Activated CD4-positive, alpha-beta T cell treated with anti-CD3 and anti-CD28 coated beads for 24 hours (primary cell): ENCODE measurements at regions not wholly inside any gene's neighbourhood (a gene's known extent, or its start where the extent isn't known, plus 50 kb on each side); places are given as distances from the start of the nearest gene placed in this dataset.
"Not testable (repeated sequence)": the region's sequence is repeated elsewhere in the genome, so short reads cannot be mapped to it uniquely, and the experiment has no call there.

Experiments used
- DNase-seq, 2 donors: peaks; one replicate each; pipeline ENCODE4 v3.0.0-alpha.2; 2020; ENCODE audit warnings: low read depth in 2 of 2

GRCh38 chr11:103584720-103585119 is 451.7 kb upstream of the DDI1 start:
- DNase-seq = no peak

GRCh38 chr11:103585401-103585800 is 451.0 kb upstream of the DDI1 start:
- no peak for DNase-seq

GRCh38 chr11:103585911-103586310 is 450.5 kb upstream of the DDI1 start:
- no peak for DNase-seq

- DNase-seq = no peak
Measured at GRCh38 chr11:103586756-103587155, 449.7 kb upstream of the DDI1 start.

- DNase-seq = no peak
Measured at GRCh38 chr11:103587901-103588788, 448.3 kb upstream of the DDI1 start.

GRCh38 chr11:103591554-103591953 is 444.9 kb upstream of the DDI1 start:
- no peak for DNase-seq

GRCh38 chr11:103594283-103594682 is 442.2 kb upstream of the DDI1 start:
- DNase-seq = no peak

- no peak for DNase-seq
Measured at GRCh38 chr11:103596315-103596714, 440.1 kb upstream of the DDI1 start.

- peak in 1 of 2 donors; percentile 8 for DNase-seq
Measured at GRCh38 chr11:103601225-103601846, 435.1 kb upstream of the DDI1 start.

GRCh38 chr11:103602840-103603239 is 433.6 kb upstream of the DDI1 start:
- DNase-seq = no peak

GRCh38 chr11:103604310-103604709 is 432.1 kb upstream of the DDI1 start:
- DNase-seq = no peak

GRCh38 chr11:103608566-103608965 is 427.9 kb upstream of the DDI1 start:
- DNase-seq = no peak

- no peak for DNase-seq
Measured at GRCh38 chr11:103609117-103610066, 427.0 kb upstream of the DDI1 start.

- no peak for DNase-seq
Measured at GRCh38 chr11:103610435-103610834, 426.0 kb upstream of the DDI1 start.

- not testable (repeated sequence) for DNase-seq
Measured at GRCh38 chr11:103611526-103612260, 424.7 kb upstream of the DDI1 start.

GRCh38 chr11:103612451-103612850 is 424.0 kb upstream of the DDI1 start:
- not testable (repeated sequence) for DNase-seq

- not testable (repeated sequence) for DNase-seq
Measured at GRCh38 chr11:103616586-103616985, 419.9 kb upstream of the DDI1 start.

- no peak for DNase-seq
Measured at GRCh38 chr11:103618528-103618927, 417.9 kb upstream of the DDI1 start.

GRCh38 chr11:103619480-103619879 is 417.0 kb upstream of the DDI1 start:
- DNase-seq = no peak

- no peak for DNase-seq
Measured at GRCh38 chr11:103619938-103620337, 416.5 kb upstream of the DDI1 start.

- no peak for DNase-seq
Measured at GRCh38 chr11:103622296-103622695, 414.1 kb upstream of the DDI1 start.
